D721Med (cell line): ENCODE measurements at regions not wholly inside any gene's neighbourhood (a gene's known extent, or its start where the extent isn't known, plus 50 kb on each side); places are given as distances from the start of the nearest gene placed in this dataset.

ENCODE experiments used
- DNase-seq: peaks from one replicate; pipeline ENCODE4 v3.0.0; 2011; ENCODE audit warnings: low spot score; ENCODE audit not compliant: insufficient read length
- FAIRE-seq: peaks from 2 replicates; lab custom pipeline; 2011; peaks lifted over from hg19 to GRCh38; lab: Jason Lieb, UNC
- CTCF ChIP-seq: IDR thresholded peaks from 2 replicates; pipeline ENCODE4 v1.5.1; 2012; ENCODE audit warnings: mild to moderate bottlenecking, control low read depth; ENCODE audit not compliant: insufficient read depth; ENCODE audit errors: missing control alignments

DNA sequence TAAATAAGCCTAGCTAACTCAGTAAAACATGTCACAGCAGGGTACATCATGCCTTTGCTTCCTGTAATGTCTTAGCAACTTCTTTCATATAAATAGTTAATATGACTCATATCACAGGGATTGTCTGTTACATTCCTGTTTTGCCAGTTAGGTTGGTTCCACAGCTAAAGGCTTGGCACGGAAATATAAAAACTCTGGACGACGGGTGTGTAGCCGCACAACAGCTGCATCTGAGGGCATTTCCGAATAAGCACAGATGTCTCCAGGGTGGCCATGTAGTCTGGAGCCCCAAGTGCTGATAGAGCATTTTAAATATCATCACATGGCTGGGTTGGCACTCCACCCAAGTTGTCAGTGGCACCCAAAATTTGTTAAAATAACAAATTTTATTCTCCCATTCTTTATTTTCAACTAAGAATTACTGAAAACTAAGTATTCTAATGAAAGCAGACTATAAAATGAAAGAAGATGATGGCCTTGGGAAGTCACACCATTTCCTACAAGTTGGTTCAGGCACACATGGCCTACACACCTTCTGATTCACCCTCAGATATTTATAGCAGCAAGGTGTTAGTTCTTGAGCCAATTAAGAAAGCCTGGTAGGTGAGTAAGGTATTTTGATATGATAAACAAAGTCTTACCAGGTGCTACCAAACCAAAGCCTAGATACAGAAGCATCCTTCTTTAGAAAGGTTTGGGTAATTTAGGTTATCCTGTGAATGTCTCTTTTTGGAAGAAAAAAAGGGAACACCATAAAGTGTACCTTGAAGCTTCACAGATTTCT is 61.8 kb upstream of the STK17B start:
- FAIRE-seq (no peak), DNase-seq (no peak)
- no peak for TF ChIP-seq CTCF

DNA sequence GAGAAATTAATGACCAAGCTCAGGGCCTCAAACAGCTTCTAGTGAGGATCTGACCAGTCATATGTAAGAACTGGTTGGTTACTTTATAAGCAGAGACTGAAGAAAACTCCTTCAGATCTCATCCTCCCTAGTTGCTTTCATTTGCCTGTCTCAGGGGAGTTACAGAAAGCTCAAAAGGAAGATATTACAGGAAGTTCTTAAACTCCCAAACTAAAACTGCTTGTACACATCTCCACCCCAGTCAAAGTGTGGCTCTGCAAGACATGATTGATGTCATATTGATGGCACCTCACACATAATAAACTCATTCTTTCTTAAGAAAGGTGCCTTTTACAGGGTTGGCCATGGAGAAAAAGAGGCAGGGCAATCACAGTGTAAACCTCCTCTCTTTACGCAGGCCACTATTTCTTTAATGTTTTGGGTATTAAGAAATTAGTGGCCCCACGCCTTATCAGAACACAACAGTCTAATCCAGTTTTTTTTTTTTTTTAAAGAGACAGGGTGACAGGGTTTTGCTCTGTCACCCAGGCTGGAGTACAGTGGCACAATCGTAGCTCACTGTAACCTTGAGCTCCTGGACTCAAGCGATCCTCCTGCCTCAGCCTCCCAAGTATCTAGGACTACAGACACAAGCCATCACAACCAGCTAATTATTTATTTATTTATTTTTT is 62.6 kb upstream of the STK17B start:
- FAIRE-seq, result no peak
- no peak for DNase-seq
- no peak for TF ChIP-seq CTCF

DNA sequence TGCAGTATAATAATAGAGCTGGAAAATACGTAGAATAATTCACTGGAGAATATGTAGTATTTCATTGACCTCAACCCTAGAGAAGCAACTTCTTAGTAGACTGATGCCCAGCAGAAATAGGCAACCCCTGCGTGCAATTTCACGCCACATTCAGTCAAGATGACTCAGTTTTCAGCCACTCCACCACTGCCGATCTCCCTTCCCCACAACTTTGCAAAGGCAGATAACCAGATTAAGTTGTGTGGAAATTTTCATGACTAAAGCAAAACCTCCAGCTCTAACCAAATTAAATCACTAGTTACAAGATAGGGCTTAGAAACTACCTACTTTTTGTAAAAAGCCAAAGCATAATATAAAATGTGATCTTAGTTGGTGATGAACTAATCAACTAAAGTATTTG is 63.3 kb upstream of the STK17B start:
- DNase-seq (no peak), FAIRE-seq (no peak)
- no peak for TF ChIP-seq CTCF

DNA sequence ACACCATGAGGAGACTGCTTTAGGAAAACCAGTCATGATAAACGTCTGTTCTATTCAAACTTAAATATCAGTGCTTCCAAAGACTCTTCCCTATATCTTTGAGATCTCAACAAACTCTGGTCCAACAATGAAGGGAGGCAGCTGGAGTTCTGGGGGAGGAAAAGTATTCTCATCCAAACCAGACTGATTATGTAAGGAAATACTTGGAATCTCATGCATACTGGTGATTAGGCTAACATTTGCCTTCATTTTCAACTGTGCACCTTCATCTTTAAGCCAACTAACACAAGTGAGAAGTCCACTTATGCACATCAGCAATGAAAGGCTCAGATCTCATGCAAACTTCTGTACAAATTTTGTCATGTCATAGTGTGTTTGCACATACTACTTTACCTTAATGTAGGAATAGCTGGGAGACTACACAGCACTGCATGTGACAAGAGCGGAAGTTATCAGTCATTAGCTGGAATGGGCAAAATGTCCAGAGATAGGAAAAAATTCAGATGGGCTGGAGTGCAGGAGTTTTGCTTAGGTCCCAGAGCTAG is 67.5 kb upstream of the STK17B start:
- no peak for TF ChIP-seq CTCF
- no peak for FAIRE-seq
- no peak for DNase-seq

- no peak for FAIRE-seq
Measured at GRCh38 chr2:196239622-196240587, 68.5 kb upstream of the STK17B start.

GRCh38 chr2:196241175-196241574 is 69.8 kb upstream of the STK17B start:
- FAIRE-seq (no peak), DNase-seq (no peak)
- TF ChIP-seq CTCF, result no peak

More at GRCh38 chr2:196239622-196240587, 68.5 kb upstream of the STK17B start:
- no peak for DNase-seq
- no peak for TF ChIP-seq CTCF
